GM12872 (cell line): ENCODE measurements at regions not wholly inside any gene's neighbourhood (a gene's known extent, or its start where the extent isn't known, plus 50 kb on each side); places are given as distances from the start of the nearest gene placed in this dataset.

Experiments used
- TF ChIP-seq, protein P1 (sequence below): IDR thresholded peaks from 3 replicates; pipeline ENCODE4 v1.5.1; 2011; ENCODE audit warnings: low read depth, mild to moderate bottlenecking, low read length, moderate library complexity; ENCODE audit not compliant: insufficient read depth

DNA sequence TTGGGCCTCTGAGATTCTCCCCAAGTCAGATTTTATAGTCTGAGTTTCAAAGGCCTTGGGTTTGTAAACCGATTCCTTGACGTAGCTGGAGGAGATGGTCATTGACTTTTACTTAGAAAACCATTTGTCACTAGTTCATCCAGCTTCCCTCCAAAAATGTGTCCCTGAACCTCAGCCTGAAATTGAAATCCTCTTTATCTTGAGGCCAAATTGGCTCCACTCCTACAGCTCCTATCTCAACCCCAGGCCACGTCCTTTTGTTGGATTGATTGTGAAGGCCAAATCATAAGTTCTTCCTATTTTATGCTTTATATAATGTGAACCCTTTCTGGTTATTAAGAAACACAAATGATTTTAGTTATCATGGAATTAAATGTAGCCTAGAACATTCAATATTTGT, 193.9 kb upstream of the SUCLG2 start:
- TF ChIP-seq, protein P1, sequence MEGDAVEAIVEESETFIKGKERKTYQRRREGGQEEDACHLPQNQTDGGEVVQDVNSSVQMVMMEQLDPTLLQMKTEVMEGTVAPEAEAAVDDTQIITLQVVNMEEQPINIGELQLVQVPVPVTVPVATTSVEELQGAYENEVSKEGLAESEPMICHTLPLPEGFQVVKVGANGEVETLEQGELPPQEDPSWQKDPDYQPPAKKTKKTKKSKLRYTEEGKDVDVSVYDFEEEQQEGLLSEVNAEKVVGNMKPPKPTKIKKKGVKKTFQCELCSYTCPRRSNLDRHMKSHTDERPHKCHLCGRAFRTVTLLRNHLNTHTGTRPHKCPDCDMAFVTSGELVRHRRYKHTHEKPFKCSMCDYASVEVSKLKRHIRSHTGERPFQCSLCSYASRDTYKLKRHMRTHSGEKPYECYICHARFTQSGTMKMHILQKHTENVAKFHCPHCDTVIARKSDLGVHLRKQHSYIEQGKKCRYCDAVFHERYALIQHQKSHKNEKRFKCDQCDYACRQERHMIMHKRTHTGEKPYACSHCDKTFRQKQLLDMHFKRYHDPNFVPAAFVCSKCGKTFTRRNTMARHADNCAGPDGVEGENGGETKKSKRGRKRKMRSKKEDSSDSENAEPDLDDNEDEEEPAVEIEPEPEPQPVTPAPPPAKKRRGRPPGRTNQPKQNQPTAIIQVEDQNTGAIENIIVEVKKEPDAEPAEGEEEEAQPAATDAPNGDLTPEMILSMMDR = no peak

DNA sequence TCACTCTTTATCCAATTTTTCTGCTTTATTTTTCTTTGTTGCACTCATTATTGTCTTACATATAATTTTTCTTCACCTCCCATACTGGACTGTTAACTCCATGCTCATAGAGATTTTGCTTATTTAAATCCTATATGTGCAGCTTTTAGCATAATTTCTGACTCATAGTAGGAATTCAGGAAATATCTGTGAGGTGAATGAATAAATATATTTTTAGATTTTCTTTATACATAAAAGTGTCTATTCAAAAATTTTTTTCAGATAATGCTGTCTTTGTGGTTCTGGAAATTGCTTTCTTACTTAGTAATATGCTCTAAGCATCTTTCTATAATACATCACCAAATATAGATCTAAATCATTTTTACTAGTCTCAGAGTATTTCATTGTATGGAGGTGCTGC, 191.8 kb upstream of the SUCLG2 start:
- TF ChIP-seq, protein P1 = no peak

DNA sequence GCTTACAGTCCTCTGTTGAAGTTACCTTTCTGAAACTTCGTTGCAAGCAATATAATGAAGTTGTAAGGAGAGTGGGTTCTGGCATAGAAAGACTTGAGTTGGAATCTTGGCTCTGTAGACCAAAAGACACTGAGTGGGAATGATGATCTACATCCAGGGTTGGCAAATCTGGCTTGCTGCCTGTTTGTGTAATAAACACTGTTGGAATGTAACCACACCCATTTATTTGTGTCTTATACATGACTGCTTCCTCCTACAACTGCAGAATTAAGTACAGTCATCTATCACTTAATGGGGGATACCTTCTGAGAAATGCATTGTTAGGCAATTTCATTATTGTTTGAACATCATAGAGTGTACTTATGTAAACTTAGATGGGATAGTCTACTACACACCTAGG, 178.4 kb upstream of the SUCLG2 start:
- TF ChIP-seq, protein P1 = no peak

DNA sequence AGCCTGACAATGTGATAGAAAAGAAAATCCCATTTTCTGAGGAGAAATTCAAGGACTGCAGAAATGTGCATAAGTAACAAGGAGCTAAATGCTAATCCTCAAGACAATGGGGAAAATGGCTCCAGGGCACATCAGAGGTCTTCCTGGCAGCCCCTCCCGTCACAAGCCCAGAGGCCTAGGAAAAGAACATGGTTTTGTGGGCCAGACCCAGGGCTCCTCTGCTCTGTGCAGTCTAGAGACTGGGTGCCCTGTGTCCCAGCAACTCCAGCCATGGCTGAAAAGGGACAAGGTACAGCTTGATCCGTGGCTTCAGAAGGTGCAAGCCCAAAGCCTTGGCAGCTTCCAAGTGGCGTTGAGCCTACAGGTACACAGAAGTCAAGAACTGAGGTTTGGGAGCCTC, 176.8 kb upstream of the SUCLG2 start:
- TF ChIP-seq, protein P1 = no peak

DNA sequence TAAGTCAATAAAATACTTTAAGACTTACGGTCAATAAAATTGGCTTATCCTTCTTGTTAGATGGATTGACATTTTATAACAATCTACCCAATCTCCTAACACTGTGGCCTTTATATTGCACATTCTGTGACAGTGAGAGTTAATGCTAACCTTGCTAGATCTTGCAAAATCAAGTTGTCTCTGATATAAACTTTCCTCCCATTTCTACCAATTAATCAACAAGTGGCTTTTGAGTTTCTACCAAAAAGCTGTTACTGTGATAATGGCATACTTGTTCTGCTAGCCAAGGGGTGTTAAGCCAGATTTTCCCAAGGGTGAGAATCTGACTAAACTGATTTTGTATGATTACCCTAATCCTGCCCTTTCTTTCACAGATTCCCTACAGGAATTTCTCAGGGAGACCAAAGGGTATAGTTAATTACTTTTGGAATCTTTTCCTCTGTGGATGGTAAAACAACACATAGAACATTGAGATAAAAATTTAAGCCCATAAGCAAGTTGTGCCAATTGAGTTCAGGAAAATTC, 174.1 kb upstream of the SUCLG2 start:
- TF ChIP-seq, protein P1 = no peak

DNA sequence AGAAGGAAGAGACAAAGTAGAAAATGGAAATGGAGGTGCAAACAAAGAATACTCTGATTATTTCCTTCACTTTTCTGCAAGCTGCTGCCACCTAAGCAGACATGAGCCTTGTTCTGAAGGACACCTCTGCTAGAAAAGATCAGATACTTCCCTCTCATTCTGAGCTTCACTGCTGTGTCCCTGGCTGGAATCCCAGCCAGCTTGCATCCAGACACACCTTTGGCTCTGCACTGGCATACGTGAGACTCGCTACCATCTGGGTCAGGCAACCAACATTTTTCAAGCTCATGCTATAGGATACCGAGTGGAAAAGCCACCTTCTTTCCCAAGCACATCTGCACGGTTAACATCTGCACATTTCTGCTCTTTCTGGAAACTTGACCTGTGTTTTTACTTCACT, 166.7 kb upstream of the SUCLG2 start:
- TF ChIP-seq, protein P1 = no peak

DNA sequence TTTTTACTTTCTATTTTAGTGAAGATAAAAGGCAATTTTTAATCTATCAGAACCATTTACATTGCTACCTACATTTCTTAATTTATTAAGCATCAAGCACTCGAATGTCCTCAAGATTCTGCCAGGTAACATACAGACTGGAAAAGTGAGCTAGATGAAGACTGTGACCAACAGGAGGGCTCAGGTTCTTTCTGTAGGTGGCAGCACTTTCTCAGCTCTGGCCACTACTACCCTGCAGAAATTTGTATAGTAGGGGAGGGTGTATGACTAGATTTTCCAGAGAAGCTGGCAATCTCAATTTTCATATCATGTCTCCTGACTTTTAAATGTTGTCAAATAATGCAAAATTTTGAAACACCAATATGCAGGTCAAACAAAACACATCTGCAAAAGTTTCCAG, 165.0 kb upstream of the SUCLG2 start:
- TF ChIP-seq, protein P1 = no peak
